Neural cell (in vitro differentiated cells): ENCODE measurements at regions not wholly inside any gene's neighbourhood (a gene's known extent, or its start where the extent isn't known, plus 50 kb on each side); places are given as distances from the start of the nearest gene placed in this dataset.

Experiments
- CTCF ChIP-seq: fragments of 450-650 bp; IDR thresholded peaks from 2 replicates; pipeline ENCODE4 v1.5.1; 2014; ENCODE audit warnings: antibody characterized with exemption, mild to moderate bottlenecking, moderate library complexity; ENCODE audit not compliant: poor library complexity, severe bottlenecking
- EP300 ChIP-seq: fragments of 450-650 bp; conservative IDR thresholded peaks from 2 replicates; pipeline ENCODE4 v1.6.1; 2014; ENCODE audit warnings: antibody characterized with exemption, mild to moderate bottlenecking, moderate library complexity; ENCODE audit not compliant: poor library complexity, severe bottlenecking
- EZH2 ChIP-seq: fragments of 200-600, 300-800 bp; shearing (Covaris generic), sonication (generic); IDR thresholded peaks from 2 replicates; pipeline ENCODE4 v1.6.1; 2014; ENCODE audit warnings: antibody characterized with exemption, low read length, borderline replicate concordance, mild to moderate bottlenecking; ENCODE audit not compliant: insufficient read depth, poor library complexity, severe bottlenecking
- MXI1 ChIP-seq: fragments of 450-650 bp; conservative IDR thresholded peaks from 2 replicates; pipeline ENCODE4 v1.6.1; 2014; ENCODE audit warnings: antibody characterized with exemption, mild to moderate bottlenecking; ENCODE audit not compliant: poor library complexity, severe bottlenecking
- POLR2AphosphoS5 ChIP-seq: IDR thresholded peaks from 2 replicates; pipeline ENCODE4 v1.6.1; 2012
- TAF1 ChIP-seq: IDR thresholded peaks from 2 replicates; pipeline ENCODE4 v1.6.1; 2012; ENCODE audit warnings: low read depth

GRCh38 chr16:79687249-79688130, 87.0 kb upstream of the MAF start:
- TF ChIP-seq TAF1, result no peak
- no peak for TF ChIP-seq MXI1
- TF ChIP-seq CTCF, result no peak
- no peak for TF ChIP-seq EZH2
- TF ChIP-seq EP300, result no peak
- TF ChIP-seq POLR2AphosphoS5, result no peak
